ENCODE measurements at regions not wholly inside any gene's neighbourhood (a gene's known extent, or its start where the extent isn't known, plus 50 kb on each side); places are given as distances from the start of the nearest gene placed in this dataset.
"Not testable (repeated sequence)": the region's sequence is repeated elsewhere in the genome, so short reads cannot be mapped to it uniquely, and the experiment has no call there.

DNA sequence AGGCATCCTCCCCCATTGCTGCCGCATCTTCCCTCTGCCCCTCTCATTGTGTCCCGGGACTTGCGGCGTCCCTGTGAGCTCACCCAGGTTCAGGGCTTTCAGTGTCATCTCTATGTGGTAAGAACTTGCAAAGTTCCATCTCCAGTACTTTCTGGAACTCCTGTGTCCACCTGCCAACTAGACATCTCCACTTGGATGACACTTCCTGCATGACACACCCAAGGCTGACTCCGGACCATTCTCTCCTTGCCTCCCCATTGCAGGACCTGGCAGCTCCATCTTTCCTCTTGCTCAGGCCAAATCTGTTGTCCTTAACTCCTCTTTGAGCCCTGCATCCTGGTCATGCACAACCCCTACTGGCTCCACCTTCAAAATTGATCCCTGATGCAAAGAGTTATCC lies 200.8 kb upstream of the TP53TG3 start:
- peak; percentile 98 for FAIRE-seq
- H3K27me3 ChIP-seq (ENCODE audit: control insufficient read depth, insufficient read depth, low read length); H3K4me3 ChIP-seq (ENCODE audit: low read depth, low read length); H3K36me3 ChIP-seq (ENCODE audit: control insufficient read depth, insufficient read depth, low read length); DNase-seq (ENCODE audit: low read depth): not testable (repeated sequence)

DNA sequence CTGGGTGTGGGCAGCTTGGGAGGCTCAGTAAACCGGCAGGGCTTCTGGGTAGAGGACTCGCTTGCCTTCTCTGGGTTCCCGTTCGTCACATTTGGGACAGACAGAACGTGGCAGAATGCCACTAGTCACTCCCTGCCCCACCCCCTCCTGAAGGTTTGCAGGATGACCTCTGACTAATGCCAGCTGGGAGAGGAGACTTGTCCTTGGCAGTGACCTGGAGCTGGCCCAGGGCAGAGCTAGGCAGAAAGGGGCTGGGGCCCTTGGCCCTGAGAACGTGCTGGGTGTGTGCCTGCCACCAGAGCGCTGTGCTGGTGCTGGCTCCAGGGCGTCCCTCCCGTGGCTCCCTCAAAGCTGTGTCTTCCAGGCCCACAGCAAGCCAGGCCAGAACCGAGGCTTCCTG lies 197.8 kb upstream of the TP53TG3 start:
- FAIRE-seq; H3K36me3 ChIP-seq (ENCODE audit: control insufficient read depth, insufficient read depth, low read length); DNase-seq (ENCODE audit: low read depth); H3K27me3 ChIP-seq (ENCODE audit: control insufficient read depth, insufficient read depth, low read length); H3K4me3 ChIP-seq (ENCODE audit: low read depth, low read length): not testable (repeated sequence)

DNA sequence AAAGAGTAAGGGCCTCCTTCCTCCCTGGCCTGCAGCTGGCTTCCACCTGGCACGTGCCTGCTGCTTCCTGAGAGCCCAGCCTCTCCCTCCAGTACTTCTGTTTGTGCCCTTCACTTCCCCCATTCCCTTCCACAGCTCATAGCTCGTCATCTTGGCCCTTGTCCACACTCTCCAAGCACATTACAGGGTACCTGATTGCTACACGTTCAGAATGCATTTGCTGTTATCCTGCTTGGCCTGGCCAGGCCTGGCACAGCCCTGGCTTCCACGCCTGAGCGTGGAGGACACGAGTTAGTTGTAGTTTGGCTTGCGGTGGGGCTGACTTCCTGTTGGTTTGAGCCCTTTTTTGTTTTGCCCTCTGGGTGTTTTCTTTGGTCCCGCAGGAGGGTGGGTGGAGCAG lies 197.2 kb upstream of the TP53TG3 start:
- not testable (repeated sequence) for FAIRE-seq; H3K27me3 ChIP-seq (ENCODE audit: control insufficient read depth, insufficient read depth, low read length)

DNA sequence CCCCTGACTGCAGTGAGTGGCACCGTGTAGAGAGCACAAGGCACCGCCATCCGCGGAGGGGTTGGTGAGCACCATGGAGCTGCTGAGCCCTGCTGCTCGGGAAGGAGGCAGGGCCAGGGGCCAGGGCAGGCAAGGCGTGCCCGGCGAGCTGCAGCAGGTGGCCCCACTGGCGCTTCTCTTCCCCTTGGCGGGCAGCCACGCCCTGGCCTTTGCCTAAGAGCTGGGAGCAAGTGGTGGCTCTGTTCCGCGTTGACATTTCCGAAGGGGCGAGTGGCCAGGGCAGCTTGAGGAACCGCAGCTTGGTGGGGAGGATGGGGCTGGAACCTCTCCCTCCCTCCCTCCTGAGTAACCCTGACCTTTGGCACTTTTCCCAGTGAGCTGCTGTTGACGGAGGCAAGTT lies 194.7 kb upstream of the TP53TG3 start:
- FAIRE-seq; H3K4me3 ChIP-seq (ENCODE audit: low read depth, low read length); H3K36me3 ChIP-seq (ENCODE audit: control insufficient read depth, insufficient read depth, low read length); H3K27me3 ChIP-seq (ENCODE audit: control insufficient read depth, insufficient read depth, low read length); DNase-seq (ENCODE audit: low read depth): not testable (repeated sequence)

More for the DNA sequence above, 197.2 kb upstream of the TP53TG3 start:
- not testable (repeated sequence) for H3K4me3 ChIP-seq (ENCODE audit: low read depth, low read length); DNase-seq (ENCODE audit: low read depth); H3K36me3 ChIP-seq (ENCODE audit: control insufficient read depth, insufficient read depth, low read length)

DNA sequence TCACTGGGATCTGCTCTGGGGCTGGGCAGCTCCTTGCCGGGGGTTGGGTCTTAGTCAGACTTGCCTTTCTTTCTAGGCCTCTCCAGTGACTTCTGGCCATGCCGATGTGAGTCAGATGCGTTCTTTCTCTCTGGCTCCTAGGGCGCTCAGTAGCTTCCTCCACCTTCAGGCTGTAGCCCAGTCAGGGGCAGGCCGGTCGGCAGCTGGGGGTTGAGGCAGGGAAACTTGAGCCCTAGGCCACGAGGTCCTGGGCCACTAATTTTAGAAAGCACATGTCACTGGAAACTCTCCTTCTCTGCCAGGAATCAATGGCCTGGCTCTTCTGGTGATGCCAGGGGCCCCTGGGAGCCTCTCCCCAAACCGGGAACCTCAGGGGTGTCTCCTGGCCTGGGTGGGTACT lies 192.4 kb upstream of the TP53TG3 start:
- FAIRE-seq; H3K4me3 ChIP-seq (ENCODE audit: low read depth, low read length); DNase-seq (ENCODE audit: low read depth); H3K36me3 ChIP-seq (ENCODE audit: control insufficient read depth, insufficient read depth, low read length); H3K27me3 ChIP-seq (ENCODE audit: control insufficient read depth, insufficient read depth, low read length): not testable (repeated sequence)

DNA sequence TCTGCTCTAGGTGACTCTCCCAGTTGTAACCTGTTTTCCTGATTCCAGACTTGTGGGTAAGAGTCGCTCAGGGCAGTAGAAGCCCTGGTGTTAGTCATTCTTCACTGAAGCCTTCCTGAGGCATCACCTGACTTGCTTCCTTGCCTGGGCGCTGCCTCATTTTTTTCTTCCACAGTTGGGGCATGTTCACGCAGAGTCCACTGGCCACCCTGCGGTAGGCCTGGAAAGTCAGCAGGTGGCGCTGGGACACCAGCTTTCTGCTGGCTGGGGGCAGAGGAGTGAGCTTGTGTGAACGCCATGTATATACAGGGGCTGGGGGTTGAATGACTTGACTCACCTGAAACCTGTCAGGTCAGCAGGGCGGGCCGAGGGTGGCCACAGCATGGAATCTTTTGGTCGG lies 189.3 kb upstream of the TP53TG3 start:
- not testable (repeated sequence) for DNase-seq (ENCODE audit: low read depth); FAIRE-seq; H3K36me3 ChIP-seq (ENCODE audit: control insufficient read depth, insufficient read depth, low read length); H3K27me3 ChIP-seq (ENCODE audit: control insufficient read depth, insufficient read depth, low read length); H3K4me3 ChIP-seq (ENCODE audit: low read depth, low read length)

DNA sequence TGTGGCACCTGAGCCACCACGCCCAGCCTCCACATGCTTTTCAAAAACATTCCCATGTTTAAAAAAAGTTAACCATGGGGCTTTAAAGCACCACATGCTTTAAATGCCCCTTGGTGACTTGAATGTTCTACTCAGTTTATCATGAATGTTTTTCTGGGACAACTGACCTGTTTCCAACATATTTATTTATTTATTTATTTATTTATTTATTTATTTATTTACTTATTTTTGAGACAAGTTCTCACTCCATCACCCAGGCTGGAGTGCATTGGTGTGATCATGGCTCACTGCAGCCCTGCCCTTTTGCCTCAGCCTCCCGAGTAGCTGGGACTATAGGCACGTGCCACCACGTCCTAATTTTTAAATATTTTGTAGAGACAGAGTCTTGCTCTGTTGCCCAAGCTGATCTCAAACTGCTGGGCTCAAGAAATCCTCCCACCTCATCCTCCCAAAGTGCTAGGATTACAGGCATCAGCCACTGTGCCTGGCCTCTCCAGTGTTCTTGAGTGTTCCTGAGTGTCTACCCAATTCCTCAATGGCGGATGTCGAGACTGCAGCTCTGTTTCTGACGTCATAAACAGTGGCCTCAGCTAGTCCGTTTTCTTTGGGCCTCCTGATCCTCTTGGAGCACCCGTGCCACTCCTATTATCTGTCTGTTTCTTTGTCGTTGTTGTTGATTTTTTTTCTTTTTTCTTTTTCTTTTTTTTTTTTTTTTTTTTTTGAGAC lies 185.7 kb upstream of the TP53TG3 start:
- not testable (repeated sequence) for FAIRE-seq; H3K36me3 ChIP-seq (ENCODE audit: control insufficient read depth, insufficient read depth, low read length); DNase-seq (ENCODE audit: low read depth); H3K4me3 ChIP-seq (ENCODE audit: low read depth, low read length); H3K27me3 ChIP-seq (ENCODE audit: control insufficient read depth, insufficient read depth, low read length)

DNA sequence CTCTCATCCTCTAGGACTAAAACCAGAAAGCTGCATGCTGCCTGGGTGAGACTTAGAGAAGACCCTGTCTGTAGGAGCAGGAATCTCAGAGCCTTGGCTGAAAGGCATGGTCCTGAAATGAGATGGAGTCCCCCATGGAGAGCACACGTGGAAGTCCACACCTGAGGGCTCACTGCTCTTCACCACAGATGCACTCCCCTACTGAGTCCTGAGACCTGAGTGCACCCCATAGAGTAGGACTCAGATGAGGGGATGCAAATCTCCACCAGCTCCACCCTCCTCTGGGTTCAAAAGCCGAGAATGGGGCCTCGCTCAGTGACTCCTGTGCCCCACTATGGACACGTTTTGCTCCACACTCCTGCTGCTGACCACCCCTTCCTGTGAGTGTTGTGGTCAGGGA lies 171.4 kb upstream of the TP53TG3 start:
- H3K4me3 ChIP-seq (ENCODE audit: low read depth, low read length), result not testable (repeated sequence)
- FAIRE-seq, result peak; percentile 50

DNA sequence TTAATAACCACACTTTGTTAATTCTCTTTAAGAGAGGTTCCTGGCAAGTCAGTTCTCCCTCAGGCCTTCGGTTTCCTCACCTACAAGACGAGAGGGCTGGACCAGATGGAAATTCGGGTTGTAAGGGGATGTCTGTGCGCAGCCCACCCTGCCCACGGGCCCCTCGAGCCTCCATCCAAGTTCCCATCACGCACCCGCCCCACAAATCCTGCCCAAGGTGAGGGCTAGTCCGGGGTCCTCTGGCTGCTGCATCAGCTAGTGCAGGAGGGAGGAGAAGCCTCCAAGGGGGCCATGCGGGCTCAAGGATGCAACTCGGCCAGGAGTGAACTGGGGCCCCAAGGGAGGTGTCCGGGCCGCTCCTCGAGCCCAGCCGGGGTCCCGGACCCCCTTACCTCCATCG lies 169.6 kb upstream of the TP53TG3 start:
- not testable (repeated sequence) for DNase-seq (ENCODE audit: low read depth); FAIRE-seq; H3K36me3 ChIP-seq (ENCODE audit: control insufficient read depth, insufficient read depth, low read length); H3K27me3 ChIP-seq (ENCODE audit: control insufficient read depth, insufficient read depth, low read length); H3K4me3 ChIP-seq (ENCODE audit: low read depth, low read length)

More for the DNA sequence above, 171.4 kb upstream of the TP53TG3 start:
- not testable (repeated sequence) for H3K27me3 ChIP-seq (ENCODE audit: control insufficient read depth, insufficient read depth, low read length); DNase-seq (ENCODE audit: low read depth); H3K36me3 ChIP-seq (ENCODE audit: control insufficient read depth, insufficient read depth, low read length)

DNA sequence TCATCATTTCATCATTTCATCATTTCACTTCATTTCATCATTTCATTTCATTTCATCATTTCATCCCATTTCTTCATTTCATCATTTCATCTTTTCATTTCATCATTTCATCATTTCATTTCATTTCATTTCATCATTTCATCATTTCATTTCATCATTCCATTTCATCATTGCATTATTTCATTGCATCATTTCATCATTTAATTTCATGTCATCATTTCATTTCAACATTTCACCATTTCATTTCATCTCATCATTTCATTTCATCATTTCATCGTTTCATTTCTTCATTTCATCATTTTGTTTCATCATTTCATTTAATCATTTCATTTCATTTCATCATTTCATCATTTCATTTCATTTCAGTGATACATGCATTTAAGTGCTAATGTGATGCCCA lies 166.9 kb upstream of the TP53TG3 start:
- FAIRE-seq; H3K27me3 ChIP-seq (ENCODE audit: control insufficient read depth, insufficient read depth, low read length); H3K4me3 ChIP-seq (ENCODE audit: low read depth, low read length); DNase-seq (ENCODE audit: low read depth); H3K36me3 ChIP-seq (ENCODE audit: control insufficient read depth, insufficient read depth, low read length): not testable (repeated sequence)

DNA sequence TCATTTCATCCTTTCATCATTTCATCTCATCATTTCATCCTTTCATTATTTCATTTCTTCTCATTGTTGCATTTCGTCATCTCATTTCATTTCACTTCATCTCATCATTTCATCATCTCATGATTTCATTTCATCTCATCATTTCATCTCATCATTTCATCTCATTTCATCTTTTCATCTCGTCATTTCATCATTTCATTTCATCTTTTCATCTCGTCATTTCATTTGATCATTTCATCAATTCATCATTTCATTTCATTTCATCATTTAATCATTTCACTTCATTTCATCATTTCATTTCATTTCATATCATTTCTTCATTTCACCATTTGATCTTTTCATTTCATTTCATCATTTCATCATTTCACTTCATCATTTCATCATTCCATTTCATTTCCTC lies 131.3 kb upstream of the TP53TG3 start:
- not testable (repeated sequence) for DNase-seq (ENCODE audit: low read depth); H3K36me3 ChIP-seq (ENCODE audit: control insufficient read depth, insufficient read depth, low read length); H3K4me3 ChIP-seq (ENCODE audit: low read depth, low read length); FAIRE-seq; H3K27me3 ChIP-seq (ENCODE audit: control insufficient read depth, insufficient read depth, low read length)

DNA sequence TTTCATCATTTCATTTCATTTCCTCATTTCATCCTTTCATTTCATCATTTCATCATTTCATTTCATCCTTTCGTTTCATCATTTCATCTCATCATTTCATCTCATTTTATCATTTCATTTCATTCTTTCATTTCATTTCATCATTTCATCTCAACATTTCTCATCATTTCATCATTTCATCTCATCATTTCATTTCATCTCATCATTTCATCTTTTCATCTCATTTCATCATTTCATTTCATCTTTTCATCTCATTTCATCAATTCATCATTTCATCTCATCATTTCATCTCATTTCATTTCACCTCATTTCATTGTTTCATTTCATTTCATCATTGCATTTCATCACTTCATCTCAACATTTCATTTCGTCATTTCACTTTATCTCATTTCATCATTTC lies 129.7 kb upstream of the TP53TG3 start:
- not testable (repeated sequence) for DNase-seq (ENCODE audit: low read depth); H3K36me3 ChIP-seq (ENCODE audit: control insufficient read depth, insufficient read depth, low read length); FAIRE-seq; H3K4me3 ChIP-seq (ENCODE audit: low read depth, low read length); H3K27me3 ChIP-seq (ENCODE audit: control insufficient read depth, insufficient read depth, low read length)
